ENCODE measurements at regions not wholly inside any gene's neighbourhood (a gene's known extent, or its start where the extent isn't known, plus 50 kb on each side); places are given as distances from the start of the nearest gene placed in this dataset.

GRCh38 chr14:97687944-97688630 lies 890.9 kb downstream of the VRK1 start:
- no peak for DNase-seq (ENCODE audit: low read depth)

DNA sequence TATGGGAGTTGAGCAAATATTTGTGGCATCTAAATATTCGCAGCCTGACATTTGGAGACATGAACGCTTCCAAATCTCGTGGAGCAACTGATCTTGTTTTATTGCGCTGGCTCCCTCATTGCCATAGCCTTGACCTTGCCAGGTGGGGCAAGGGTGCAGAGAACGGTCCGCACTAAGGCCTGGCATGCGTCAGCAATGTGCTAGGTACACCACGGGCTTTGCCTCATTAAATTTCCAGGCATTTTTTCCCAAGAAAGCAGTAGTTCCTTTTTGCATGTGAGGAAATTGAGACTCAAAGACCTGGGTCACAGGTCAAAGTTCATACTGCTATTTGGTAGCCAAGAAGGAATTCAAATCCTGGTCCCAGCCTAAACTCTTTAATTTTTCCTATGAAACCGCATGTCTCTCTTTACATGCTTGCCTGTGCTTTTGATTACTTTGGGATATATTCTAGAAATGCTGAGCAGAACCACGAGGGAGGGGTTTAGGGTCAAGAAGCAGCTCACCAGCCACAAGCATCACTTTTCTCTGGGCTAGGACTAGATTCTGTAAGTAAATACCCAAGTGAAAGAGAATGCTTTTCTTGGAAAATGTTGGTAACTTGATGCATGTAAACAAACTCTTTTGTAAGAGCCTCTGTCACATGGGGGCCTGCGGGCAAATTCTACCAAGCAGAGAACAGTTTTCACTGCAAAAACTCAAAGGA lies 891.6 kb downstream of the VRK1 start:
- DNase-seq (ENCODE audit: low read depth), result no peak

GRCh38 chr14:97692084-97692483 lies 894.9 kb downstream of the VRK1 start:
- no peak for DNase-seq (ENCODE audit: low read depth)

GRCh38 chr14:97695456-97695981 lies 898.3 kb downstream of the VRK1 start:
- DNase-seq (ENCODE audit: low read depth), result no peak

DNA sequence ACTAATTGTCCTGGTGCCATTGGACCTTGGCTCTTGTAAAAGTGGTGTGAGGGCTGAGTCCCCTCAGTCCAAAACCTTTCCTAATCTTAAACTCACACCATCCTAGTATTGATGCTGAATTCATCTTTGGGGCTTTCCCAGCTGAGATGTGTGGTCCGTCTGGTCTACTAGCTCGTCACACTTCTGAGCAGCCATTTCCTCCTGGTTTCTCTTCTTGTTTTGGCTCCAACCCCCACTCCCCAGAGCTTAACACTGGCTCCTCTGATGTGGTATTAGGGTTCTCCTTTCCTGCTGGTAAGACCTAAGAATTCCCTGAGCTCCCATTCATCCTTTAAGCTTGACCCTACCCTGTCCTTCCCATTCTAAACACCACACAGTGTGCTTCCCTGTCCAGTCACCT lies 900.6 kb downstream of the VRK1 start:
- no peak for DNase-seq (ENCODE audit: low read depth)

DNA sequence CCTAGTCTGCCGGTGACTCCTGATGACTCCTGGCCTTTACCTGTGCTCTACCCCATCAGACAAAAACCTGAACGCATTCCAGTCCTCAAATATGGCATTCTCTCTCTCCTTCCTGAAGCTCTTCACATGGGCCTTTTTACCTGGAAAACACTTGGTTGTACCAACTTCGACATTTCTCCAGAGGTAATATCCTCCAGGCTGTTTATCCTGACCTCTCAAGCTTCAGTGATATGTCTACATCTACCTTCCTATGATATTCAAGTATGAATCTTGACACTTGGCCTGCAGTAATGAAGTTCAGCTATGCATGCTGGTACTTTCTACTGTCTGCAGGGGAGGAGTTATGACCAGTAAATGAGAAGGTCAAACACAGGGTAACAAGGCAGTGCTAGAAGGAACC lies 901.8 kb downstream of the VRK1 start:
- DNase-seq (ENCODE audit: low read depth), result no peak

GRCh38 chr14:97703006-97703760 lies 906.0 kb downstream of the VRK1 start:
- DNase-seq (ENCODE audit: low read depth), result no peak

DNA sequence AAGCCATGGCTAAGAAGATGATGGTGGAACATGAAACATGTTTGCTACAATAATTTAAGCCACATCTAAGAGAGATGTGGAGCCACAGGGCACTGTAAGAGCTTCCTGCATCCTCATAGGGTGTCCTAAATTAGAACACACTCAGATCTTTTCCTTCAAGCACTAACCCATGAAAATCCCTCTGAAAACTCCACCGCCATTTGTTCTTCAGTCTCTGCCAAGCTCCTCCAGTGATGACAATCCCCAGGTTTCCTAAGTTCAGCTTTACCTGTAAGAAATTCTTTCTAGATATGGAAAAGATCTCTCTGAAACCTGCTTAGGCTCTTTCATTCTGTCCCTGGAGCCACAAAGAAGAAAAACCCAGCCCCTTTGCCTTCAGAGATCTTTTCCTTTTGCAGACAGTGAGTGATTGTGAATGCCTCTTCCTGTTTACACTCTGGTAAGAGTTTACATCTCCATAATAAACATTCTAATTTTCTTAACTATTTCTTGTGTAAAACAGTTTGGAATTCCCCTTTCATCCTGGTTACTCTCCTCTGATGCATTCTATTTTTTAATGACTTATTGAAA lies 907.2 kb downstream of the VRK1 start:
- DNase-seq (ENCODE audit: low read depth), result no peak

DNA sequence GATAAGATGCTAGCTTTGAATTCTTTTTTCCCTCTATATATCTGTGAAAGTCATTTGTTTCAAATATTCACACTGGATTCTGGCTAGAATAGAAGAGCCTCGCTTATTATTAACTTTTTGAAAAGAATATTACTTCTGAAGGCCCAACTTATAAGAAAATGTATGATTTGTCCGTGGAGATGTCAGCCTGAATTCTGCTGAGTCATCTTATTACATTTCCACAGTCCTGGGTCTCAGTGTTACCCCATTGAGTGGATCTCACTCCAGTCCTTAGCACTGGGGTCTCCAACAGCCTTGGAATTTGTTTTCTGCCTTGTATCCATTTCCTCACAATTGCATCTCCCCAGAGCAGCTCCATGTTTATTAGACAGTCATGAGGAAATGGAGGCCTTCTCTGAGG lies 907.9 kb downstream of the VRK1 start:
- no peak for DNase-seq (ENCODE audit: low read depth)

- DNase-seq (ENCODE audit: low read depth), result no peak
Measured at GRCh38 chr14:97705976-97706375, 908.8 kb downstream of the VRK1 start.

DNA sequence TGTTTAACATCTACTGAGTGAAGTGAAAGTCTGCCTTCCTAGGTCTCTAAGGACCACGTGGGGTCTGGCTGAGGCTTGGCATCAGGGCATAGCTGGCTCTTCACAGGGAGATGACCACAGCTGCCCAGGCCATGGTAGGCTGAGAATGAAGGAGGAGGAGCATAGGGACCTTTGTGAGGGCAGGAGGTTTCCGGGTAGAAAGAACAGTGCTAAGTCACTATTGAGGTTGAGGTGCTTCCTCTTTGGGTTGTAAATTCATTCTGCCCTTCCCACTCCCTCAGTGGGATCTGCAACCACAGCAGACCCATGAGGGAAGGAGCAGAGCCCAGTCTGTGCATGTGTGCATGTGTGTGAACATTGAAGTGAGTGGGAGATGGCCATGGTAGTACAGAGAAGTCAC lies 909.6 kb downstream of the VRK1 start:
- no peak for DNase-seq (ENCODE audit: low read depth)

GRCh38 chr14:97707603-97708002 lies 910.4 kb downstream of the VRK1 start:
- DNase-seq (ENCODE audit: low read depth), result no peak

GRCh38 chr14:97709552-97709951 lies 912.4 kb downstream of the VRK1 start:
- no peak for DNase-seq (ENCODE audit: low read depth)

- no peak for DNase-seq (ENCODE audit: low read depth)
Measured at GRCh38 chr14:97710726-97711125, 913.5 kb downstream of the VRK1 start.

GRCh38 chr14:97712471-97712870 lies 915.3 kb downstream of the VRK1 start:
- no peak for DNase-seq (ENCODE audit: low read depth)

DNA sequence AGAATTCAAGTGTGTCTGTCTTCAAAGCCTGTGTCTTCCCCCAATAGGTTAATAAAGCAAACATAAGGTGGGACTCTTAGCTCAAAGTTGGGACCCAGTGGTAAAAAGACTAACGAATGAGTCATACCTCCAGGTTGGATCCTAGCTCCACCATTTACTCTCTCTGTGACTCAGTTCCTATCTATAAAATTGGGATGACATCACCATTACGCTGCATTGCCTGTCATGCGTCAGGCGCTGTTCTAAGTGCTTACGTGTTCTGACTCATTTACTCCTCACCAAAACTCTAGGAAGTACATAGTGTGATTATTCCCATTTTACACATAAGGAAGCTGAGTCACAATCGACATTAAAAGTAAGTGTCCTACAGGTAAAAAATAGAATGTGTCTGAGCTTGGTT lies 915.8 kb downstream of the VRK1 start:
- no peak for DNase-seq (ENCODE audit: low read depth)

GRCh38 chr14:97718886-97719442 lies 921.8 kb downstream of the VRK1 start:
- no peak for DNase-seq (ENCODE audit: low read depth)

DNA sequence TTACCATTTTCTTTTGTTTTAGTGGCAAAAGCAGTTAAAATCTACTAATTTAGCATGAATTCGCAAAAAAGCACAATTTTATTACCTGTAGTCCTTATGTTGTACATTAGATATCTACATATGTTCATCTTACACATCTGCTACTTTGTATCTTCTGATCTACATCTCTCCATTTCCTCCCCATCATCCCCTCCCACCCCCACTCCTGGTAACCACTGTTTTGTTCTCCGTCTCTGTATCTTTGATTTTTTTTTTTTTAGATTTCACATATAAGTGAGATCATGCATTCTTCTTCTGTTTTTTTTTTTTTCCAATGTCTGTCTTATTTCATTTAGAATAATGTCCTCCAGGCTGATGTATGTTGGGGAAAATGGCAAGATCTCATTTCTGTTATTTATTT lies 922.7 kb downstream of the VRK1 start:
- DNase-seq (ENCODE audit: low read depth), result no peak

DNA sequence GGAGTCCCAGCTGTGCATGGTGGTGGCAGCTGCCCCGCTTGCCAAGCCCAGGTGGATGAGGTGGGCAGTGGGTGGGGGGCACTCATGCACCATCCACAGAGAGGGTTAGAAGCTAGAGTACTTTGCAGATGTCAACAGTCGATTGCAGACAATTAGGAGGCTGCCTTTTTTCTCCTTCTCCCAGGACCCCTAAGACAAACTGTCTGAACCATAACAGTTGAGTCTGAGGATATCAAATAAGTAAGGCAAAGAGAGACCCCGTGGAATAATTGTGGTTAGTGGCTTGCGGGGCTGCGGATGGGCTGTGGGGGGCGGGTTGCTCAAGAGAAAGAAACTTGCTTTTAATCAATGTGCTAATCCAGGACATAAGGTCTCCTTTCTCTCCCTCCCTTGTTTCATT lies 926.2 kb downstream of the VRK1 start:
- DNase-seq (ENCODE audit: low read depth), result no peak

DNA sequence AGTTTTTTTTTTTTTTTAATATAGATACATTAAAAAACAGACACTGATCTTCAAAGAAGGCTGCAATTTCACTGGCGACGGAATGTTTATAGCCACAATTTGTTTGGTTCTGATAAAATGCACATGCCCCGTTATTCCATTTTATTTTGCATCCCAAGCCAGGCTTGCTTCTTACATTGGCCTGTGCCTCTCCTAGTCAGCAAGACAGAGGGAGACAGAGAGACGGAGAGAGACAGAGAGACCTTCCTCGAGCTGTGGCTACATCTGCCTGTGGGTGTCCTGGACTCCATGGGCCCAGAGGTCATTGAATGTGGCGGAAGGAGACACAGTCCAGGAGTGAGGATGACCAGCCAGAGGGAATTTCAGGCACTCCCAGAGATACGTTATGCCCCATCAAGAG lies 926.6 kb downstream of the VRK1 start:
- no peak for DNase-seq (ENCODE audit: low read depth)

GRCh38 chr14:97724265-97724731 lies 927.1 kb downstream of the VRK1 start:
- no peak for DNase-seq (ENCODE audit: low read depth)

DNA sequence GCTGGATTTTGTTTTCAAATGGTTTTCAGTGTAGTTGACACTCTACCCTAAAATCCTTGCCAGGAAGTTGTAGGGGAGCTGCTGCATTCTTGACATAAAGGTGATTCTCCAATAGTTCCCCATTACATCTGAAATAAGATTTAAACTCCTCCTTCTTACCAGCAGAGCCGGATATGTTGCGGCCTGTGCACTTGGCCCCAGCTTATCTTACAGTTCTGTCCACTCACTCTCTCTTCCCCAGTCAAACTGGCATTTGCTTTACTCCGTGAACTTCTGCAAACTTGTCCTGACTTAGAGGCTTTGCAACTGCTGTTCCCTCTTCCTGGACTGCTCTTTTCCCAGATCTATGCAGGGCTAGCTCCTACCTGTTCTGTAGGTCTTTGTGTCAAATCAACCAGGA lies 929.5 kb downstream of the VRK1 start:
- DNase-seq (ENCODE audit: low read depth), result no peak

Data from CMK (cell line).